Fibroblast of pulmonary artery (primary cell): ENCODE measurements at regions not wholly inside any gene's neighbourhood (a gene's known extent, or its start where the extent isn't known, plus 50 kb on each side); places are given as distances from the start of the nearest gene placed in this dataset.
A peak's percentile ranks its signal among the peaks of the same experiment; 100 is the strongest.

Source experiments
- DNase-seq: peaks from one replicate; pipeline ENCODE4 v3.0.0-alpha.2; 2010; ENCODE audit warnings: low read depth
- H3K4me3 ChIP-seq: replicated peaks from 2 replicates; pipeline ENCODE4 v1.5.1; 2011; ENCODE audit warnings: low read depth, mild to moderate bottlenecking, control low read depth, low read length, moderate library complexity
- CTCF ChIP-seq: IDR thresholded peaks from 2 replicates; pipeline ENCODE4 v1.5.1; 2011; ENCODE audit warnings: mild to moderate bottlenecking, control low read depth, low read length, inconsistent platforms; ENCODE audit errors: missing control alignments

DNA sequence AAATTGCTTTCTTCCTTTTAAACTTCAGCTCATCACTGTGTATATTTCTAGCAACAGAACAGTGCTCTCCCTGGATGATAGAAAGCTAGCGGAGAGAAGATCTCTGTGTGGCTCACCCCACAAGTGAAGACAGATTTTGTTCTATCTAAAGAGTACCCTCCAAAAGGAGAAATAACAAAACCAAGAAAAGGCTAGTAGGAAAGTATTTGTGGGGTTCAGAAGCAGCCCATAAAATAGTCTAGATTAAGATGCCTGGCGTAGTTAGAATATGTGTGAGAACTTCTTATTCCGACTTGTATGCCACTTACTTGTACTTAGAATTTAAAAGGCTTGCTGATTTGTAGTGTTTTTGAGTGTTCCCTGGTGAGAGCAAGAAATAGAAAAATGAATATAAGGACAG, 214.9 kb upstream of the IL12A start:
- DNase-seq: no peak
- no peak overlapping the region for H3K4me3 ChIP-seq
- no peak for TF ChIP-seq CTCF

GRCh38 chr3:159775372-159775961, 213.2 kb upstream of the IL12A start:
- H3K4me3 ChIP-seq: no peak overlapping the region
- TF ChIP-seq CTCF: no peak
- DNase-seq: peak; percentile 94

- no peak for TF ChIP-seq CTCF
Observed at GRCh38 chr3:159776779-159777178, 211.9 kb upstream of the IL12A start.

GRCh38 chr3:159779883-159780282, 208.8 kb upstream of the IL12A start:
- TF ChIP-seq CTCF: no peak
- no peak overlapping the region for H3K4me3 ChIP-seq
- DNase-seq: no peak

More at GRCh38 chr3:159776779-159777178, 211.9 kb upstream of the IL12A start:
- DNase-seq: no peak
- H3K4me3 ChIP-seq: no peak overlapping the region

DNA sequence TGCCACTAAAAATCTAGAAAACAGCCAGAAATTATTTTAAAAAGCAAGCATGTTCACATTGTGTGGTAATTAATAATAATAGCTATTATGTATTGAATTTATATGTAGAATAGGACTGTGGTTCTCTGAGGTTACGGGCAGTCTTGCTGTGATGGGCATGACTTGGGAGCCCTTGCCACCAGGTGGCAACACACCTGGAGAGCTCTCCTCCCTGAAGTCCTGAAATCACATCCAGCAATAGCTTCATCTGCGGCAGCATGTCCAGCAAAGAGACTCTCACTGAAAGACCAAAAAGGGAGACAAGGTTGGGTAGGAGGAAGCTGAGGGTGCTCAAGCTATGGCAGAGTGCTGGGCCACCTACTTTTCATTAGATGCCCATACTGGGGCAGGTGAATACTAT, 206.8 kb upstream of the IL12A start:
- TF ChIP-seq CTCF: no peak
- H3K4me3 ChIP-seq: no peak overlapping the region
- DNase-seq: no peak

GRCh38 chr3:159782724-159783421, 205.8 kb upstream of the IL12A start:
- no peak for DNase-seq
- no peak for TF ChIP-seq CTCF
- no peak overlapping the region for H3K4me3 ChIP-seq
